HUDEP-2 (cell line): ENCODE measurements at regions not wholly inside any gene's neighbourhood (a gene's known extent, or its start where the extent isn't known, plus 50 kb on each side); places are given as distances from the start of the nearest gene placed in this dataset.

ENCODE experiments used
- DNase-seq, 76 experiments: peaks; one replicate each; lab custom pipeline; 2025; ENCODE audit not compliant: unreplicated experiment in 76 of 76; lab: John Stamatoyannopoulos, UW

DNA sequence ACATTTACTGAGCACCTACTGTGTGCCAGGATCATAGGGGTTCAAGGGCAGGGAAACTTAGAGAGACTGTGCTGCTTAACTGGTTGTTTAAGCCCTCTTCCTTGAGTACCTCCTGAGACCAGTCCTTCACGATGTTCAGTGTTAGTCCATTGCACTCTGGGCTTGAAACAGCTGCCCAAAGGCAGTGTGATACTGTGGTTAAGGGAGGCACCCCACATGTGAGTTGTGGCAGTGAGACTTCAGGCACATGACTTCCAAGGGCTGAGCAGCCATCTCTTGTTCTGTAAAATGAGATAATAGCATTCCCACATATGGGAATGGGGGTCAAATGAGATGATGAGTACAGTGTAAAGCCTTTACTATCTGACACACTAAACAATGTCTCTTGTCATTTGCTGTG, 75.1 kb downstream of the LINGO1 start:
- peak in 6 of 76 experiments; percentile 3 to 49 (median 9) for DNase-seq

DNA sequence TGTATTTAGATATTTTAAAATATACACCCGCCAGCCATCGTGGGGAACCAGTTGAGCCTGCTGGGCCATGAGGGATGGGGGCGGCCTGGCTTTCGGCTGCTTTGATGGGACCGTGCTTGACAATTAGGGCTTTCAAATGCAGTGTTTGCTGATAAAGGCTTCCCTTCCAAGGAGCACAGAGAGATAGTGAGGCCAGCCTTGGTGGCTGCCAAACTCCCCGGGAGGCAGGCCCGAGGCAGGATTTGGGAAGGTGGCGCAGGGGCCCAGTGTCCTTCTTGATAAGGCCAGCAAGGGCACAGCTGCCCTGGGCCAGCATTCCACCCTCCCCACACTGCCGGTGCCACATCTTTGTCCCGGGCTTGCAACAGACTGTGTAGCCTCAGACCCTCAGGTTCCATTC, 75.6 kb downstream of the LINGO1 start:
- peak in 33 of 76 experiments; percentile 4 to 64 (median 22) for DNase-seq

DNA sequence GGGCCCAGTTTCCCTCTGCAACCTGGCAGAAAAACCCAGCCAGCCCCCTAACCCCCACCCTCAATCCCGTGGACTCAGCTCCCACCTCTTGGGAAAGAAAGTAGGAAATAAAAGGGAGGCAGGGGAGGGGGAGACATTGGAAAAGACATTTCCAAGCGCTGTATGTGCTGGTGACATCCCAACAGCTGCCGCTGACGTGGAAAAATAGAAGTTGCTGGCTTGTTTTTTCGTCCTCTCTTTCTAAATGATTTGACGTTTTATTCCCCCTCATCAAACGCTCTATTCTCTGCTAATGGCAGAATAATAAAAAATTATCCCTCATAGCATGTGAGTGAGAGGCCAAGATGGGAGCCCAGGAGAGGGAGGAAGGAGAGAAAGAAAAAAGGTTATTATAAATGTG, 76.1 kb downstream of the LINGO1 start:
- no peak for DNase-seq

DNA sequence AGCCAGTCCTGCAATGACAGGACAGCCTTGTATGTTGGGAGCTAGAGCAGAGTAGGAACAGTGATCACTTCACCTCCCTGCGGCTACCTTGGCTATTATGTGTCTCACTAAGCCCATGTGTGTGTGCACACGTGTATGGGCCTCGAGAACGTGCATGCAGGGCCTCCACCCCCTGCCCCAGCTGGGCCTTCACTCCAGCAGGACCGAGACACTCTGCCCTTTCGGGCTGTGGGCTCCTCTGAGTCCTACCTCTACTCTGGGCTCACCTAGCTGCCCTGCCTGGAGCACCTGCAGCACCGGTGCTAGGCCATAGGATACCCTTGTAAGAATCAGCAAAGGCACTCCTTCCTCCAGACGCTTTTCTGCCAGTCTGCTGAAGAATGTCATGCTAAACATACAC, 77.5 kb downstream of the LINGO1 start:
- DNase-seq: no peak

DNA sequence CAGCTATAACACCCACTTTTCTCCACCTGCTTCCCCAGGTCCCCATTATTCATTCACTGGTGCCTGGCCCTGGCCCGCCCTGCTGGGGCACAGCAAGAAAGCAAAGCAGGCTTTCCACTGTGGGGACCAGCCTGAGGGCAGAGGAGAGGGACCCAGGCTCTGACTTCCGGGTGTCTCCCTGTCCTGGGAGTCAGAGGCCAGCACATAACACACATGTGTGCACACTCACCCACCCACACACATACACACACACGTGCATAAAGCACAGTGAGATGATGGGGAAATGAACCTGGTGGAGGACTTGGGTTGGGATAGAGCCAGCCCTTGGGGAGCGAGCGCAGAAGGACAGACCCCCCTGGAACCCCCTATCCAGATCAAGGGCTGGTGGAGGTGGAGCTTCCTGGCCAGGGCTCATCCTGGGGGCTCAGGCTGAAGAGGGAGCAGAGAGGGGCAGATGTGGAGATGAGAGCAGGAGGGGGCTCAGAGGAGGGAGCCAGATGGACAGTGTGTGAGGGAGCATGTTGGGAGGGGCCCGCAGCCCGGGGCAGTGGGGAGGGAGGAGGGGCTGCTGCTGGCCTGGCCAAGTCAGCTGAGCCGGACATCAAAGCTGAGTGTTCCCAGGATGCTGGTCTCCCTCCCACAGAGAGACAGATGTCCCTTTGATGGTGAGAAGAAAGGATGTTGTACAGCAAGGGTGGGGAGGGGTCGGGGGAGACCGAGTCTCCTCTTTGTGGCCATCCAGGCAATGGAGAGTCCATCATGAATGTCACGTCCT, 78.2 kb downstream of the LINGO1 start:
- DNase-seq: no peak

DNA sequence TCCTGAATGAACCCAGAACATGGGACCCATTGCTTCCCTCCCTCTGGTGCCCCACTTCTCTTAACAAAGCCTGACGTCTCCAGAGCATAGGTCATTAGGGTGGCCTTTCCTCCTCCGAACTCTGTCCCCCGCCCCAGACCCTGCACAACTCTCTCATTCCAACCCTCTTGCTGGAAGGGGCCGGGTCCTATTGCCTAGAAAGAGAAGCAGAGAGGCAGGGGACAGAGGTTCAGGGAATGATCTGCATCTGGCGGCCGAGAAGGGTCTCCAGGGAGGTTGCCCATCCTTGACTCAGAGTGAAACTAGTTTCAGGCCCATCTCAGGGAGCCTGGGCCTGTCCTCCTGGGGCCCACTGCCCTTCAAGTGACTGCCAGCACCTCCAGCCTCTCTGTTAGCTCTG, 79.0 kb downstream of the LINGO1 start:
- DNase-seq: no peak

GRCh38 chr15:77553257-77553656, 79.5 kb downstream of the LINGO1 start:
- no peak for DNase-seq

GRCh38 chr15:77552066-77552465, 80.6 kb downstream of the LINGO1 start:
- DNase-seq: no peak

DNA sequence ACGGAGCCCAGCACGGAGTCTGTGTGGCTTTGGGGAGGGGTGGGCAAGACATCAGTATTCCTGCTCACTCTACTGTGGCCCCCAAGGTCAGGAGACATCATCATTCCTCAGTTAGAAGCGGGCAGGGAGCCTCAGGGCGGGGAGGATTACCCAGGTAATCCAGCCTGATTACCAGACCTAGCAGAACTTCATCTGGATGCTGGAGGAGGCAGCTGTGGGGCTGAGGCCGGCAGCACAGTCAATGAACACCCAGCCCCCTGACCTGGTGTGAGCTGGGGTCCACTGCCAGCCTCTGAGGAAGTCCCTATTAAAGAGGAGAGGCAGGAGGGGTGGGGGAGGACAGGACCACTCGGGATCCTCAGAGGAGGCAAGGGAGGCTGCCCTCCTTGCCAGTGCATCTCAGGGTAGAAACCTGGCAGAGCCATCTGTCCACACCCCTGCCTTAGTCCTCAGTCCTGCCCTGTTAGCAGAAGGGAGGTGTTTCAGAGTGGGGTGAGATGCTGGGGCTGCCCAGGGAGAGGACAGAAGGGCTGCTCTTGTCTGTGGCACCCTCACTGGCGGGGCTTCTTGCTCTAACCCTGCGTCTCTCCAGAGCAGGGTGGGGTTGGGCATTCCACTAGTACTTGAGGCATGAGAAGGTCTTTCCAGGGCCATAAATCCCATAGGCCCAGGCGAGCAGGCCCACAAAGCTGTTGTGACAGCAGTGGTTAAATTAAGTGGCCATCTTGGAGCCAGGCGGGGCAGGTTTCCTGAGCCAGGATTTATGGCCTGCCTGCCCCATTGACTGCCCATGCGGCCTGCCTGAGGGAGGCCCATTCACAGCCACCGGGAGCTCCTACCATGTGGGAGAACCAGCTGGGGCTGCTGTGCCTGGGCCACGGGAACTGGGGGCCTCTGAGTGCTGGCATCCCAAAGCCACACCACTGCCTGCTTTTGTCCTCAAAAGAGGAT, 82.1 kb downstream of the LINGO1 start:
- no peak for DNase-seq

DNA sequence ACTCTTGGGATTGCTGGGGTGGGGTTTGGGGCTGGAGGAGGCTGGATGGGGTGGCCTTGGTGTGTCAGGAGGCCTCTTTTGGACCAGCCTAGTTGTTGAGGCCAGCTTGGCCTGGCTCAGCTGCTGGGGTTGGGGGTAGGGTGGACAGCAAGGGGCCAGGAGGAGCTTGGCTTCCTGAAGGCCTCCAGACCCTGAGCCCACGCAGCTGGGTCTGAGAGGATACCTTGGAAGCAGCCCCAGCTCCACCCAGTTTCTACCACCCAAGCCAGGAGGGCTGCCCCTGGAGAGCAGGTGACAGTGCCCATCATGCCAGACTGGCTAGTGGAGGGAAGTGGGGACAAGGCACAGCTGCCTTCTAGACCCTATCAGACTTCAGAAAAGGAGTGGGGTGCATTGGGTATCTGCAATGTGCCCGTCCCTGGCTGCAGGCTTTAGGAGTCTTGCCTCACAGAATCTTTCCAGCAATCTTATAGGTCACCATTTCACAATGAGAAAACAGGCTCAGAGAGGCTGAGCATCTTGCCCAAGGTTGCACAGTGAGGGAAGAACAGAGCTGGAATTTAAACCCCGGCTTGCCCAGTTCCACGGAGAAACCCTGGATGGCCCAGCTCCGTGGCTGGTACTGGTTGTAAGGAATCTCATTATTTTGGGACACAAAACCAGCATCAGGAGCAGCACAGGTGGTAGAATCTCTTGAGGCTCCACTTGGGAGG, 83.0 kb downstream of the LINGO1 start:
- no peak for DNase-seq

- DNase-seq: no peak
Measured at GRCh38 chr15:77548589-77549557, 83.8 kb downstream of the LINGO1 start.

GRCh38 chr15:77547801-77548588, 84.7 kb downstream of the LINGO1 start:
- no peak for DNase-seq

DNA sequence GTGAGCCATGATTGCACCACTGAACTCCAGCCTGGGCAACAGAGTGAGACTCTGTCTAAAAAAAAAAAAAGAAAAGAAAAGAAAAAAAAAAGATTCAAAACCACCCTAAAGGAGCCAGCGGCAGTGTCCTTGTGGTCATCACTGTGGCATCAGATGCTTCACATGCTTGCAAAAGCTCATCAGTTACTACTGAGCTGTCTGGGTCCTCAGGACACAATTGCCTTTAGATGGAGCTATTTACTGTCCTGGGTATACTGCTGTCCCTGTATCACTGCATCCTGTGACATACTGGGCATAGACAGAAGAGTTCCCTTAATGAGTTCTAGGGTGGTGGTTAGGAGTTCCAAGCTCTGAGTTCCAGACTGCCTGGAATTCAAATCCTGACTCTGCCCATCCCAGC, 85.8 kb downstream of the LINGO1 start:
- DNase-seq: no peak

DNA sequence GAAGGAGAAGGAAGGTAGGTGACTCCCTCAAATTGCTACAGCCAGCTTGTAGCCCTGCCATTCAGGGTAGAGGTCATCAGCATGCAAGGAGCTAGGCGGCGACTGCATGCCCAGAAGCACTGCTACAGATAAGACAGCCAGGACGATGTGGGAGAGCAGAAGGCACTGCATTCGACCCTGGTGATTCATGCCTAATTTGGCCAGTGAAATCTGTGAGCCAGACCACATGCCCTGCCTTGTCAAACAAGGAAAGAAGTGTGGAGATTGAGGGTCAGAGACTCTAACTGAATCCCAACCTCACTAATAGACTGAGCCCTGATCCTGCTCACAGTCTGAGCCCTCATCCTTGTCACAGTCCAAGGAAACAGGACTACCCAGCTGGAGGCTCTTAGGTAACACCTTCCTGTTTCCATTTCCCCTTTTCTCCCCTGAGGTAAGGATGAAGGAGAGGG, 86.6 kb downstream of the LINGO1 start:
- peak in 41 of 76 experiments; percentile 4 to 71 (median 23) for DNase-seq

GRCh38 chr15:77545058-77545457, 87.7 kb downstream of the LINGO1 start:
- no peak for DNase-seq

- no peak for DNase-seq
Measured at GRCh38 chr15:77544162-77544561, 88.5 kb downstream of the LINGO1 start.

GRCh38 chr15:77543159-77543882, 89.4 kb downstream of the LINGO1 start:
- DNase-seq: peak in 68 of 76 experiments; percentile 7 to 76 (median 52)

DNA sequence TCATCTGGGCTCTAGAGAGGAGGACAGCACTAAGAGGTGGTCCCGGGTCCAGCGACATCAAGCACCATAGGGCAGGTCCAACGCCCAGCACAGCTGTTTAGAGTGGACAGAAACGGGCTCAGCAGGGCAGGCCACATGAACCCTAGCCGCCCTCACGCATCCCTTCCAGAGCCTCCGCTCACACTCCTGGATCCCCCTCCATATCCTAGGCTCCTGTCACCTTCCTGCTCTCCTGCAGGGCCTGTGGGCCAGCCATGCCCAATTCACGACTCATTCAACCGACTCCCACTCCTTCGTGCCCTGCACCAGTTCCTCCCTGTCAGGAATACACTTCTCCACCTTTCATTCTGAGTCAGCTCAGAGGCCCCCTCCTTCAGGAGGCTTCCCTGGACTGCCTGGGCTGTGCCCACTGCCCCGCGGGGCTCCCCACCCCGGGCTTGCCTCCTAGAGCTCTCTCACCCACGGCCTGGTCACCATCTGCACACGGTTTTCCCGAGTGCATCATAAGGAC, 90.2 kb downstream of the LINGO1 start:
- DNase-seq: no peak
